ENCODE measurements at regions not wholly inside any gene's neighbourhood (a gene's known extent, or its start where the extent isn't known, plus 50 kb on each side); places are given as distances from the start of the nearest gene placed in this dataset.

- no peaks in the 10 kb centered on the region for H3K79me2 ChIP-seq
- H3K4me3 ChIP-seq, result no peak overlapping the region
- H2AFZ ChIP-seq, result no peak overlapping the region
- H3K27ac ChIP-seq, result no peak overlapping the region
- no peak overlapping the region for H3K4me2 ChIP-seq
- no peak for DNase-seq (ENCODE audit: low spot score)
- no peaks in the 10 kb centered on the region for H3K27me3 ChIP-seq
- H3K9me2 ChIP-seq (replicated peaks; ENCODE audit: insufficient read depth), result no peaks in the 10 kb centered on the region
- 74% methylated on average over 8 of the region's 8 CpGs for WGBS (ENCODE audit: low lambda C conversion rate, missing lambda C conversion rate)
- H3K9me3 ChIP-seq (ENCODE audit: low read depth), result no peaks in the 10 kb centered on the region
- no peaks in the 10 kb centered on the region for H3K4me1 ChIP-seq (ENCODE audit: insufficient read depth)
- TF ChIP-seq EZH2 (IDR thresholded peaks at IDR 0.05; ENCODE audit: borderline replicate concordance), result no peak
- no peak for TF ChIP-seq EZH2phosphoT487 (IDR thresholded peaks at IDR 0.05; ENCODE audit: low read depth, severe bottlenecking, unreplicated experiment)
- TF ChIP-seq CTCF (IDR thresholded peaks at IDR 0.05; ENCODE audit: poor library complexity), result no peak
- H4K20me1 ChIP-seq (ENCODE audit: insufficient read depth, poor library complexity, severe bottlenecking), result no peaks in the 10 kb centered on the region
- no peaks in the 10 kb centered on the region for H3K36me3 ChIP-seq (replicated peaks; ENCODE audit: insufficient read depth, low read depth)
These were observed 112.0 kb upstream of the SRSF6 start for GRCh38 chr20:43345676-43346075.

GRCh38 chr20:43341511-43341910, 116.2 kb upstream of the SRSF6 start:
- H3K9me2 ChIP-seq (replicated peaks; ENCODE audit: insufficient read depth), result no peaks in the 10 kb centered on the region
- H3K4me2 ChIP-seq, result no peak overlapping the region
- DNase-seq (ENCODE audit: low spot score), result no peak
- no peaks in the 10 kb centered on the region for H3K79me2 ChIP-seq
- no peaks in the 10 kb centered on the region for H3K36me3 ChIP-seq (replicated peaks; ENCODE audit: insufficient read depth, low read depth)
- no peak overlapping the region for H3K4me3 ChIP-seq
- no peak overlapping the region for H2AFZ ChIP-seq
- TF ChIP-seq CTCF (IDR thresholded peaks at IDR 0.05; ENCODE audit: poor library complexity), result no peak
- no peak for TF ChIP-seq EZH2 (IDR thresholded peaks at IDR 0.05; ENCODE audit: borderline replicate concordance)
- no peak for TF ChIP-seq EZH2phosphoT487 (IDR thresholded peaks at IDR 0.05; ENCODE audit: low read depth, severe bottlenecking, unreplicated experiment)
- H3K27me3 ChIP-seq, result no peaks in the 10 kb centered on the region
- no peaks in the 10 kb centered on the region for H3K4me1 ChIP-seq (ENCODE audit: insufficient read depth)
- 76% methylated on average over 5 of the region's 5 CpGs for WGBS (ENCODE audit: low lambda C conversion rate, missing lambda C conversion rate)
- H4K20me1 ChIP-seq (ENCODE audit: insufficient read depth, poor library complexity, severe bottlenecking), result no peaks in the 10 kb centered on the region
- H3K9me3 ChIP-seq (ENCODE audit: low read depth), result no peaks in the 10 kb centered on the region
- H3K27ac ChIP-seq, result no peak overlapping the region

- no peak overlapping the region for H2AFZ ChIP-seq
- no peaks in the 10 kb centered on the region for H3K9me3 ChIP-seq (ENCODE audit: low read depth)
- no peaks in the 10 kb centered on the region for H3K79me2 ChIP-seq
- no peak overlapping the region for H3K4me2 ChIP-seq
- no peak overlapping the region for H3K4me3 ChIP-seq
- no peak for DNase-seq (ENCODE audit: low spot score)
- WGBS (ENCODE audit: low lambda C conversion rate, missing lambda C conversion rate), result 91% methylated on average over 7 of the region's 7 CpGs
- H3K9me2 ChIP-seq (replicated peaks; ENCODE audit: insufficient read depth), result no peaks in the 10 kb centered on the region
- no peak for TF ChIP-seq EZH2 (IDR thresholded peaks at IDR 0.05; ENCODE audit: borderline replicate concordance)
- TF ChIP-seq EZH2phosphoT487 (IDR thresholded peaks at IDR 0.05; ENCODE audit: low read depth, severe bottlenecking, unreplicated experiment), result no peak
- TF ChIP-seq CTCF (IDR thresholded peaks at IDR 0.05; ENCODE audit: poor library complexity), result no peak
- no peaks in the 10 kb centered on the region for H3K27me3 ChIP-seq
- H3K36me3 ChIP-seq (replicated peaks; ENCODE audit: insufficient read depth, low read depth), result no peaks in the 10 kb centered on the region
- no peak overlapping the region for H3K27ac ChIP-seq
- no peaks in the 10 kb centered on the region for H3K4me1 ChIP-seq (ENCODE audit: insufficient read depth)
- no peaks in the 10 kb centered on the region for H4K20me1 ChIP-seq (ENCODE audit: insufficient read depth, poor library complexity, severe bottlenecking)
These were observed 120.7 kb upstream of the SRSF6 start for GRCh38 chr20:43337036-43337435.

GRCh38 chr20:43334080-43334479, 123.6 kb upstream of the SRSF6 start:
- no peak overlapping the region for H3K4me3 ChIP-seq
- no peaks in the 10 kb centered on the region for H3K9me2 ChIP-seq (replicated peaks; ENCODE audit: insufficient read depth)
- no peaks in the 10 kb centered on the region for H3K36me3 ChIP-seq (replicated peaks; ENCODE audit: insufficient read depth, low read depth)
- no peaks in the 10 kb centered on the region for H3K27me3 ChIP-seq
- no peaks in the 10 kb centered on the region for H3K4me1 ChIP-seq (ENCODE audit: insufficient read depth)
- no peaks in the 10 kb centered on the region for H4K20me1 ChIP-seq (ENCODE audit: insufficient read depth, poor library complexity, severe bottlenecking)
- no peak for DNase-seq (ENCODE audit: low spot score)
- H3K27ac ChIP-seq, result peak overlapping the region; percentile 79
- no peak overlapping the region for H2AFZ ChIP-seq
- H3K9me3 ChIP-seq (ENCODE audit: low read depth), result no peaks in the 10 kb centered on the region
- WGBS (ENCODE audit: low lambda C conversion rate, missing lambda C conversion rate), result 57% methylated on average over 4 of the region's 4 CpGs
- no peak overlapping the region for H3K4me2 ChIP-seq
- no peaks in the 10 kb centered on the region for H3K79me2 ChIP-seq
- TF ChIP-seq EZH2phosphoT487 (IDR thresholded peaks at IDR 0.05; ENCODE audit: low read depth, severe bottlenecking, unreplicated experiment) (no peak), EZH2 (IDR thresholded peaks at IDR 0.05; ENCODE audit: borderline replicate concordance) (no peak), CTCF (IDR thresholded peaks at IDR 0.05; ENCODE audit: poor library complexity) (no peak)

Measured in hepatocyte (in vitro differentiated cells).